Ishikawa (cell line): ENCODE measurements at regions not wholly inside any gene's neighbourhood (a gene's known extent, or its start where the extent isn't known, plus 50 kb on each side); places are given as distances from the start of the nearest gene placed in this dataset.

ENCODE experiments used
- CEBPB ChIP-seq: IDR thresholded peaks from 2 replicates; pipeline ENCODE4 v1.6.1; 2012
- CREB1 ChIP-seq: IDR thresholded peaks from 2 replicates; pipeline ENCODE4 v1.6.1; 2012; ENCODE audit warnings: low read depth
- EGR1 ChIP-seq: IDR thresholded peaks from 2 replicates; pipeline ENCODE4 v1.6.1; 2012
- EP300 ChIP-seq: IDR thresholded peaks from 2 replicates; pipeline ENCODE4 v1.6.1; 2012; ENCODE audit warnings: borderline replicate concordance
- FOXM1 ChIP-seq: IDR thresholded peaks from 2 replicates; pipeline ENCODE4 v1.6.1; 2012; ENCODE audit warnings: low read depth, borderline replicate concordance
- NFIC ChIP-seq: IDR thresholded peaks from 2 replicates; pipeline ENCODE4 v1.6.1; 2012
- RAD21 ChIP-seq: IDR thresholded peaks from 2 replicates; pipeline ENCODE4 v1.6.1; 2012; ENCODE audit warnings: low read depth
- TAF1 ChIP-seq: IDR thresholded peaks from 2 replicates; pipeline ENCODE4 v1.6.1; 2012; ENCODE audit warnings: low read depth, mild to moderate bottlenecking
- TCF12 ChIP-seq: IDR thresholded peaks from 2 replicates; pipeline ENCODE4 v1.6.1; 2012; ENCODE audit warnings: low read depth
- TEAD4 ChIP-seq: IDR thresholded peaks from 2 replicates; pipeline ENCODE4 v1.6.1; 2012
- YY1 ChIP-seq: IDR thresholded peaks from 2 replicates; pipeline ENCODE4 v1.6.1; 2012; ENCODE audit warnings: low read depth
- ZBTB7A ChIP-seq: IDR thresholded peaks from 2 replicates; pipeline ENCODE4 v1.6.1; 2012; ENCODE audit warnings: low read depth
- TF ChIP-seq, protein P1 (sequence below): IDR thresholded peaks from 2 replicates; pipeline ENCODE4 v1.6.1; 2012
- TF ChIP-seq, protein P2 (sequence below): IDR thresholded peaks from 2 replicates; pipeline ENCODE4 v1.6.1; 2012; ENCODE audit warnings: low read depth, mild to moderate bottlenecking
- TF ChIP-seq, protein P3 (sequence below): IDR thresholded peaks from 2 replicates; pipeline ENCODE4 v1.6.1; 2012

DNA sequence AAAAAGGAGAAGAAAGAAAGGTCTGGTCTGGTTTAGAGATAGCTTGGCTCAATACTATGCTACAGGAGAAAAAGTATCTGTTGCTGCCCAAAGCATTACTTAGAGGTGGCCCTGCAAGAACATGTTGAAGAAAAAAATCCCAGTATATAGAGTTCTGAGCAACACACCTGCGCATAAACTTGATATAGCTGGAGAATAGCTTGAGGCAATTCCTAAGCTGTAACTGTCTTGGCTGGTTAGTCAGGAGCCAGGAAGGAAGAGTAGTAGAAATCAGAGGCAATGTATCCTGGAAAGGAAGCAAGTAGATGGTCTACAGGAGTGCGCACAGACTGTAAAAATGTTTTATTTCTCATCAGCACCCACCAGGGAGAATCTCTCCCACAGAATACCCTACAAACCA, 209.7 kb downstream of the SLITRK1 start:
- TF ChIP-seq CREB1 (no peak), YY1 (no peak), TAF1 (no peak), TEAD4 (no peak), FOXM1 (no peak), TCF12 (no peak), EP300 (no peak), NFIC (no peak), CEBPB (no peak), EGR1 (no peak)
- TF ChIP-seq, protein P1, sequence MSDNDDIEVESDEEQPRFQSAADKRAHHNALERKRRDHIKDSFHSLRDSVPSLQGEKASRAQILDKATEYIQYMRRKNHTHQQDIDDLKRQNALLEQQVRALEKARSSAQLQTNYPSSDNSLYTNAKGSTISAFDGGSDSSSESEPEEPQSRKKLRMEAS, result no peak
- TF ChIP-seq, protein P2, sequence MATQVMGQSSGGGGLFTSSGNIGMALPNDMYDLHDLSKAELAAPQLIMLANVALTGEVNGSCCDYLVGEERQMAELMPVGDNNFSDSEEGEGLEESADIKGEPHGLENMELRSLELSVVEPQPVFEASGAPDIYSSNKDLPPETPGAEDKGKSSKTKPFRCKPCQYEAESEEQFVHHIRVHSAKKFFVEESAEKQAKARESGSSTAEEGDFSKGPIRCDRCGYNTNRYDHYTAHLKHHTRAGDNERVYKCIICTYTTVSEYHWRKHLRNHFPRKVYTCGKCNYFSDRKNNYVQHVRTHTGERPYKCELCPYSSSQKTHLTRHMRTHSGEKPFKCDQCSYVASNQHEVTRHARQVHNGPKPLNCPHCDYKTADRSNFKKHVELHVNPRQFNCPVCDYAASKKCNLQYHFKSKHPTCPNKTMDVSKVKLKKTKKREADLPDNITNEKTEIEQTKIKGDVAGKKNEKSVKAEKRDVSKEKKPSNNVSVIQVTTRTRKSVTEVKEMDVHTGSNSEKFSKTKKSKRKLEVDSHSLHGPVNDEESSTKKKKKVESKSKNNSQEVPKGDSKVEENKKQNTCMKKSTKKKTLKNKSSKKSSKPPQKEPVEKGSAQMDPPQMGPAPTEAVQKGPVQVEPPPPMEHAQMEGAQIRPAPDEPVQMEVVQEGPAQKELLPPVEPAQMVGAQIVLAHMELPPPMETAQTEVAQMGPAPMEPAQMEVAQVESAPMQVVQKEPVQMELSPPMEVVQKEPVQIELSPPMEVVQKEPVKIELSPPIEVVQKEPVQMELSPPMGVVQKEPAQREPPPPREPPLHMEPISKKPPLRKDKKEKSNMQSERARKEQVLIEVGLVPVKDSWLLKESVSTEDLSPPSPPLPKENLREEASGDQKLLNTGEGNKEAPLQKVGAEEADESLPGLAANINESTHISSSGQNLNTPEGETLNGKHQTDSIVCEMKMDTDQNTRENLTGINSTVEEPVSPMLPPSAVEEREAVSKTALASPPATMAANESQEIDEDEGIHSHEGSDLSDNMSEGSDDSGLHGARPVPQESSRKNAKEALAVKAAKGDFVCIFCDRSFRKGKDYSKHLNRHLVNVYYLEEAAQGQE, result no peak
- TF ChIP-seq, protein P3, sequence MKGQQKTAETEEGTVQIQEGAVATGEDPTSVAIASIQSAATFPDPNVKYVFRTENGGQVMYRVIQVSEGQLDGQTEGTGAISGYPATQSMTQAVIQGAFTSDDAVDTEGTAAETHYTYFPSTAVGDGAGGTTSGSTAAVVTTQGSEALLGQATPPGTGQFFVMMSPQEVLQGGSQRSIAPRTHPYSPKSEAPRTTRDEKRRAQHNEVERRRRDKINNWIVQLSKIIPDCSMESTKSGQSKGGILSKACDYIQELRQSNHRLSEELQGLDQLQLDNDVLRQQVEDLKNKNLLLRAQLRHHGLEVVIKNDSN, result no peak

DNA sequence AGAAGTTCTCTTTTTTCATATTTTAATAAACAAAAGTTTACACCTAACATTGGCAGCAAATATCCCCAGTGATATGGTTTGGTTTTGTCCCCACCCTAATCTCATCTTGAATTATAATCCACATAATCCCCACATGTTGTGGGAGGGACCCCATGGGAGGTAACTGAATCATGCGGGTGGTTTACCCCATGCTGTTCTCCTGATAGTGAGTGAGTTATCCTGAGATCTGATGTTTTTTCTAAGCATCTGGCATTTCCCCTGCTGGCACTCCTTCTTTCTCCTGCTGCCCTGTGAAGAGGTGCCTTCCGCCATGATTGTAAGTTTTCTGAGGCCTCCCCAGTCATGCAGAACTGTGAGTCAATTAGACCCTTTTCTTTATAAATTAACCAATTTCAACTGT, 214.7 kb downstream of the SLITRK1 start:
- no peak for TF ChIP-seq FOXM1
- TF ChIP-seq, protein P2, result no peak
- TF ChIP-seq YY1, result no peak
- no peak for TF ChIP-seq TEAD4
- TF ChIP-seq CREB1, result no peak
- no peak for TF ChIP-seq TAF1
- TF ChIP-seq EGR1, result no peak
- no peak for TF ChIP-seq ZBTB7A
- TF ChIP-seq, protein P1, result no peak
- TF ChIP-seq CEBPB, result no peak
- no peak for TF ChIP-seq EP300
- no peak for TF ChIP-seq NFIC
- TF ChIP-seq, protein P3, result no peak
- TF ChIP-seq RAD21, result no peak
- TF ChIP-seq TCF12, result no peak

DNA sequence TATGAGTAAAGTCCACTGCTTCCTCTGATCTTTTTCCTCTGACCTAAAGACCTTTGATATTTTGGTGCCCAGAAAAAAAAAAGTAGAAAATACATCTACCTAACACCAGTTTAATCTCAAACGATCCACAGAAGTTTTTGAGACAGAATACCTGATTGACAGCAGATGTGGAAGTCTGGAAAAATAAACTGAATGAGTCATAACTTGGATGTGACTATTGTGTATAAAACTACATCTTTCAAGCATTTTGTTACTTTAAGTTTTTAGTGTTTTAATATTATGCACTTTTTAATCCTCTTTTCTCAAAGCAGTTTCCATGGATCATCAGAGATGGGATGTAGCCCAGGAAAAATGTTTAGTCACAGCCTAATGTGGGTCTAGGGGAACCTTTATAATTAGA, 216.1 kb downstream of the SLITRK1 start:
- TF ChIP-seq YY1, result no peak
- TF ChIP-seq TCF12, result no peak
- no peak for TF ChIP-seq CEBPB
- TF ChIP-seq EP300, result no peak
- no peak for TF ChIP-seq CREB1
- TF ChIP-seq, protein P2, result no peak
- TF ChIP-seq TAF1, result no peak
- TF ChIP-seq EGR1, result no peak
- TF ChIP-seq, protein P3, result no peak
- TF ChIP-seq FOXM1, result no peak

DNA sequence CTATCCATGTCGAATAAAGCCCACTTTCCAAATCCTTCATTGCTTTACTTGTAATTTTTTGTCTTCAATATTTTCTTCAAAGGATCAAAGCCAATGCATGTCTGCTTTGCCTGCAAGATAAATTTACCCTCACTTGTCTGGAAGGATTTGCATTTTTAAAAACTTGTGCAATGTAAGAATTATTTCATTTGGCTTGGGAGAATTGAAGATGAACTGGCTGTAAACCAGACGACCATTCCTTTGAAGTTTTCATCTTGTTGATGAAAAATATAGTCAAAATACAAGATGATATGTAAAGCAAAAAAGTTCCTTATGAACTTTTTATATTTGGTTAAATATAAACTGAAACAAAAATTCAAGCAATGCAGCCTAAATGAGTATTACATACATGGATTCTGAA, 225.0 kb downstream of the SLITRK1 start:
- TF ChIP-seq CEBPB, result no peak
- TF ChIP-seq CREB1, result no peak
- TF ChIP-seq FOXM1, result no peak
- no peak for TF ChIP-seq EP300
- TF ChIP-seq ZBTB7A, result no peak
- no peak for TF ChIP-seq TCF12
- TF ChIP-seq, protein P1, result no peak
- TF ChIP-seq NFIC, result no peak
- TF ChIP-seq TAF1, result no peak
- no peak for TF ChIP-seq TEAD4
- TF ChIP-seq EGR1, result no peak
- TF ChIP-seq, protein P2, result no peak
- TF ChIP-seq YY1, result no peak
- TF ChIP-seq, protein P3, result no peak
